HuH-7.5 (cell line): ENCODE measurements at regions not wholly inside any gene's neighbourhood (a gene's known extent, or its start where the extent isn't known, plus 50 kb on each side); places are given as distances from the start of the nearest gene placed in this dataset.
"Not testable (repeated sequence)": the region's sequence is repeated elsewhere in the genome, so short reads cannot be mapped to it uniquely, and the experiment has no call there.

Experiments used
- DNase-seq: peaks from one replicate; pipeline ENCODE4 v3.0.0; 2011; ENCODE audit warnings: low spot score

GRCh38 chr12:27863839-27864238 is 83.8 kb upstream of the MANSC4 start:
- DNase-seq = no peak

- no peak for DNase-seq
Observed at GRCh38 chr12:27861428-27862167, 81.6 kb upstream of the MANSC4 start.

GRCh38 chr12:27859648-27860047 is 79.6 kb upstream of the MANSC4 start:
- DNase-seq = no peak

GRCh38 chr12:27857006-27857405 is 77.0 kb upstream of the MANSC4 start:
- DNase-seq = not testable (repeated sequence)

- DNase-seq = no peak
Observed at GRCh38 chr12:27852742-27853141, 72.7 kb upstream of the MANSC4 start.
